ENCODE measurements at regions not wholly inside any gene's neighbourhood (a gene's known extent, or its start where the extent isn't known, plus 50 kb on each side); places are given as distances from the start of the nearest gene placed in this dataset.

GRCh38 chr6:19052219-19052618 is 665.1 kb downstream of the RNF144B start:
- intact Hi-C loops (cut with micrococcal nuclease) (no loop called here), dilution Hi-C loops (cut with MboI; ENCODE audit: extremely low pct_ligation_motif_present, low sequenced_read_pairs) (no loop called here)
- CTCF ChIA-PET: no interaction called here
- Histone ChIP-seq H3K9ac (replicated peaks; ENCODE audit: extremely low read depth, insufficient read depth, low read length) (no peak overlapping the region), H3K9me1 (replicated peaks; ENCODE audit: control insufficient read depth, extremely low read depth, insufficient read depth, low read length) (no peaks in the 10 kb centered on the region), H3K79me2 (ENCODE audit: control insufficient read depth, insufficient read depth, low read length) (no peaks in the 10 kb centered on the region), H3K4me1 (ENCODE audit: control insufficient read depth, extremely low read depth, insufficient read depth, low read length) (no peaks in the 10 kb centered on the region), H3K36me3 (ENCODE audit: control insufficient read depth in 2 of 2, extremely low read depth in 1 of 2, insufficient read depth in 2 of 2, low read length in 2 of 2) (no peaks in the 10 kb centered on the region), H4K20me1 (replicated peaks; ENCODE audit: control insufficient read depth, extremely low read depth, insufficient read depth, low read length) (no peaks in the 10 kb centered on the region), H3K27ac (ENCODE audit: insufficient read depth, low read depth, low read length) (no peak overlapping the region), H3K4me3 (replicated peaks in 1 of 3; ENCODE audit: insufficient read depth in 1 of 3, low read depth in 1 of 3, low read length in 3 of 3) (no peak overlapping the region), H3K9me3 (replicated peaks; ENCODE audit: control insufficient read depth, insufficient read depth, low read length) (peaks cover 5% of the 10 kb centered on the region), H2AFZ (ENCODE audit: low read depth, low read length) (no peak overlapping the region), H3K27me3 (ENCODE audit: control insufficient read depth in 2 of 2, insufficient read depth in 2 of 2, low read length in 2 of 2) (no peaks in the 10 kb centered on the region), H3K4me2 (ENCODE audit: insufficient read depth, low read length) (no peak overlapping the region)
- TF ChIP-seq FOS (IDR thresholded peaks at IDR 0.05; ENCODE audit: borderline replicate concordance, insufficient read depth, low read length): no peak
- TF ChIP-seq MAX (IDR thresholded peaks at IDR 0.05; ENCODE audit: insufficient read depth, insufficient read length): no peak
- TF ChIP-seq CTCF (IDR thresholded peaks at IDR 0.05; ENCODE audit: extremely low read depth in 1 of 2, insufficient read depth in 1 of 2, low read depth in 1 of 2, low read length in 2 of 2): no peak
- DNase-seq (ENCODE audit: low read depth, low spot score) (no peak), FAIRE-seq (no peak)
- POLR2A ChIA-PET: no interaction called here
- BruUV-seq (replicated peaks): no TSS peak

- no peak for DNase-seq (ENCODE audit: low read depth, low spot score)
- intact Hi-C loops (cut with micrococcal nuclease): no loop called here
Observed at GRCh38 chr6:19059102-19059501, 672.0 kb downstream of the RNF144B start.

More at GRCh38 chr6:19059102-19059501, 672.0 kb downstream of the RNF144B start:
- Histone ChIP-seq H4K20me1 (replicated peaks; ENCODE audit: control insufficient read depth, extremely low read depth, insufficient read depth, low read length) (no peaks in the 10 kb centered on the region), H3K36me3 (ENCODE audit: control insufficient read depth in 2 of 2, extremely low read depth in 1 of 2, insufficient read depth in 2 of 2, low read length in 2 of 2) (no peaks in the 10 kb centered on the region), H3K9ac (replicated peaks; ENCODE audit: extremely low read depth, insufficient read depth, low read length) (no peak overlapping the region), H3K9me1 (replicated peaks; ENCODE audit: control insufficient read depth, extremely low read depth, insufficient read depth, low read length) (no peaks in the 10 kb centered on the region), H3K27me3 (ENCODE audit: control insufficient read depth in 2 of 2, insufficient read depth in 2 of 2, low read length in 2 of 2) (no peaks in the 10 kb centered on the region), H3K79me2 (ENCODE audit: control insufficient read depth, insufficient read depth, low read length) (no peaks in the 10 kb centered on the region), H2AFZ (ENCODE audit: low read depth, low read length) (no peak overlapping the region), H3K4me2 (ENCODE audit: insufficient read depth, low read length) (no peak overlapping the region), H3K9me3 (replicated peaks; ENCODE audit: control insufficient read depth, insufficient read depth, low read length) (peaks cover 2% of the 10 kb centered on the region), H3K4me1 (ENCODE audit: control insufficient read depth, extremely low read depth, insufficient read depth, low read length) (no peaks in the 10 kb centered on the region), H3K4me3 (replicated peaks in 1 of 3; ENCODE audit: insufficient read depth in 1 of 3, low read depth in 1 of 3, low read length in 3 of 3) (no peak overlapping the region), H3K27ac (ENCODE audit: insufficient read depth, low read depth, low read length) (no peak overlapping the region)
- no TSS peak for BruUV-seq (replicated peaks)
- TF ChIP-seq GATA2 (IDR thresholded peaks at IDR 0.05; ENCODE audit: insufficient read depth, insufficient read length, low read depth, low read length) (no peak), POLR2A (IDR thresholded peaks at IDR 0.05; ENCODE audit: low read depth, low read length) (no peak), EZH2 (IDR thresholded peaks at IDR 0.05; ENCODE audit: borderline replicate concordance, low read depth, low read length, severe bottlenecking) (no peak), FOS (IDR thresholded peaks at IDR 0.05; ENCODE audit: borderline replicate concordance, insufficient read depth, low read length) (no peak)
- ChIA-PET POLR2A (no interaction called here), CTCF (no interaction called here)
- dilution Hi-C loops (cut with MboI; ENCODE audit: extremely low pct_ligation_motif_present, low sequenced_read_pairs): no loop called here
- FAIRE-seq: no peak

Data from endothelial cell of umbilical vein (primary cell).